CD8-positive, alpha-beta memory T cell (primary cell): ENCODE measurements at regions not wholly inside any gene's neighbourhood (a gene's known extent, or its start where the extent isn't known, plus 50 kb on each side); places are given as distances from the start of the nearest gene placed in this dataset.

ENCODE experiments used
- CTCF ChIA-PET: fragments of 350-600 bp; sonication (Branson Sonifier 250); formaldehyde crosslinking; loops from one replicate; lab custom pipeline; 2021; ENCODE audit warnings: antibody characterized with exemption; lab: Charles Lee
- POLR2A ChIA-PET: fragments of 350-600 bp; sonication (Branson Sonifier 250); formaldehyde crosslinking; loops from one replicate; lab custom pipeline; 2021; ENCODE audit warnings: antibody characterized with exemption; lab: Charles Lee
- DNase-seq, 5 donors: peaks; one replicate each; pipeline versions ENCODE4 v3.0.0 to v3.0.0-alpha.2; 2020 to 2022; ENCODE audit warnings: mixed read lengths in 1 of 5
- H3K27ac ChIP-seq: one replicate; pipeline ENCODE4 v1.7.0; 2013; ENCODE audit warnings: low read depth, mild to moderate bottlenecking, low read length, moderate library complexity
- H3K27me3 ChIP-seq: 2 replicates; pipeline ENCODE4 v1.7.0; 2013; ENCODE audit warnings: low read length, mild to moderate bottlenecking; ENCODE audit not compliant: insufficient read depth, poor library complexity, severe bottlenecking
- H3K36me3 ChIP-seq: 2 replicates; pipeline ENCODE4 v1.7.0; 2013; ENCODE audit warnings: mild to moderate bottlenecking, low read length, moderate library complexity; ENCODE audit not compliant: insufficient read depth
- H3K4me1 ChIP-seq: 2 replicates; pipeline ENCODE4 v1.7.0; 2013; ENCODE audit warnings: mild to moderate bottlenecking, low read length, moderate library complexity; ENCODE audit not compliant: insufficient read depth
- H3K4me3 ChIP-seq: 2 replicates; pipeline ENCODE4 v1.7.0; 2013; ENCODE audit warnings: mild to moderate bottlenecking, low read length
- H3K9me3 ChIP-seq: 2 replicates; pipeline ENCODE4 v1.7.0; 2013; ENCODE audit warnings: mild to moderate bottlenecking, low read length
- H3K27ac Mint-ChIP-seq, 8 donors: one replicate each; pipeline ENCODE4 v1.8.0; 2020 to 2021; ENCODE audit warnings: mixed read lengths in 8 of 8, mild to moderate bottlenecking in 6 of 8, inconsistent platforms in 3 of 8, moderate library complexity in 3 of 8
- H3K27me3 Mint-ChIP-seq, 2 donors: one replicate each; pipeline ENCODE4 v1.8.0; 2020 to 2021; ENCODE audit warnings: mixed read lengths in 2 of 2, mild to moderate bottlenecking in 1 of 2, moderate library complexity in 1 of 2
- H3K36me3 Mint-ChIP-seq, 3 donors: one replicate each; pipeline ENCODE4 v1.8.0; 2020 to 2021; ENCODE audit warnings: mixed read lengths in 3 of 3, inconsistent platforms in 1 of 3, mild to moderate bottlenecking in 1 of 3
- H3K4me1 Mint-ChIP-seq, 3 donors: one replicate each; pipeline ENCODE4 v1.8.0; 2020 to 2021; ENCODE audit warnings: mixed read lengths in 3 of 3, inconsistent platforms in 1 of 3, mild to moderate bottlenecking in 1 of 3
- H3K4me3 Mint-ChIP-seq, 7 donors: one replicate each; pipeline ENCODE4 v1.8.0; 2020 to 2021; ENCODE audit warnings: mixed read lengths in 7 of 7, mild to moderate bottlenecking in 6 of 7, moderate library complexity in 4 of 7, inconsistent platforms in 2 of 7
- H3K9me3 Mint-ChIP-seq, 5 donors: one replicate each; pipeline ENCODE4 v1.8.0; 2020 to 2022; ENCODE audit warnings: mixed read lengths in 5 of 5, mild to moderate bottlenecking in 3 of 5, moderate library complexity in 2 of 5, inconsistent platforms in 1 of 5

DNA sequence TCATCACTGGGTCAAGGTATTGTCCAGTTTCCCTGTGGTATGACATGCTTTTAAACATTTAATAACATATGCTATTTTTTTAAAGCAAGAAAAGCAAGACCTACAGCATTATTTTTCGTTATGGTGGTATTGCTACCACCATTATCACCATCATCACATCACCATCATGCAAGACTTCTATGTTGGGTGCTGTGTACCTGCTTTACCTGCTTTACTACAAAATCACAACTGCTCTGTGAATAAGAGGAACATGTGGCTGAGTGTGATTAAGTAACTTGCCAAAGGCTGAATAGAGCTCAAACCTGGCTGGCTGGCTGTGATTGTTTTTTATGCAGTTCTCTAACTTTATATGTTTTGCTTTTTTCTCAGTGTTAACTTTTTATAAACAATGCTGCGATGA lies 140.8 kb upstream of the CLINT1 start:
- CTCF ChIA-PET: no interaction called here
- no peak overlapping the region for H3K27ac Mint-ChIP-seq
- H3K9me3 Mint-ChIP-seq: no peaks in the 10 kb centered on the region

DNA sequence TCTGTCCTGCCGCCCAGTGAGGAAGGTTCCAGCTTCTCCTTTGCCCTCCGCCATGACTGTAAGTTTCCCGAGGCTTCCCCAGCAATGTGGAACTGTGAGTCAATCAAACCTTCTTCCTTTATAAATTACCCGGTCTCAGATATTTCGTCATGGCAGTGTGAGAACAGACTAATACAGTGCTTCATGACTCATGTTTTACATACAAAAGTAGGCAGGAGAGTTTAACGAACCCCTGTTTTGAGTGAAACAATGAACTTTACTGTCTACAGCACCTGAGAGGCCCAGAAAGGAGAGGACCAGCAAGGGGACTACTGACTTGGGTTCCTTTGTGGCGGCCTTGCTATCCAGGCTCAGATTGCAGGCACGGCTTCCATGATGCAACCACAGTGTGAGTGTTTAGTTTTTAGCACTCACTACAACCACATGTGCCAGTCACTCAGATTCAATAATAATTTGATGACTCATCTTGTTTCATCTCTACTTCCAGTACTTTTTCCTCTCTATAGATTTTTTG lies 139.1 kb upstream of the CLINT1 start:
- Mint-ChIP-seq H3K27ac (no peak overlapping the region), H3K4me1 (peaks cover 20 to 34% (median 25%) of the 10 kb centered on the region in 3 donors), H3K4me3 (no peak overlapping the region), H3K36me3 (no peaks in the 10 kb centered on the region), H3K9me3 (no peaks in the 10 kb centered on the region), H3K27me3 (peaks cover 18 to 52% of the 10 kb centered on the region in 2 donors)
- Histone ChIP-seq H3K9me3 (no peaks in the 10 kb centered on the region), H3K36me3 (no peaks in the 10 kb centered on the region), H3K27me3 (peaks cover 12% of the 10 kb centered on the region), H3K27ac (no peak overlapping the region), H3K4me1 (peaks cover 18% of the 10 kb centered on the region), H3K4me3 (no peak overlapping the region)
- ChIA-PET POLR2A (no interaction called here), CTCF (no interaction called here)
- no peak for DNase-seq

More for the DNA sequence above, 140.8 kb upstream of the CLINT1 start:
- H3K4me3 Mint-ChIP-seq: no peak overlapping the region
- peaks cover 5% of the 10 kb centered on the region for H3K4me1 ChIP-seq
- H3K36me3 ChIP-seq: no peaks in the 10 kb centered on the region
- no peaks in the 10 kb centered on the region for H3K36me3 Mint-ChIP-seq
- peaks cover 19 to 53% of the 10 kb centered on the region in 2 donors for H3K27me3 Mint-ChIP-seq
- H3K27ac ChIP-seq: no peak overlapping the region
- peaks cover 7 to 21% (median 11%) of the 10 kb centered on the region in 3 donors for H3K4me1 Mint-ChIP-seq
- H3K27me3 ChIP-seq: peaks cover 12% of the 10 kb centered on the region
- POLR2A ChIA-PET: no interaction called here
- no peak overlapping the region for H3K4me3 ChIP-seq
- DNase-seq: no peak
- no peaks in the 10 kb centered on the region for H3K9me3 ChIP-seq

- Histone ChIP-seq H3K27ac (no peak overlapping the region), H3K4me1 (peaks cover 18% of the 10 kb centered on the region), H3K4me3 (no peak overlapping the region), H3K9me3 (no peaks in the 10 kb centered on the region), H3K27me3 (peaks cover 15% of the 10 kb centered on the region), H3K36me3 (no peaks in the 10 kb centered on the region)
- H3K9me3 Mint-ChIP-seq: no peaks in the 10 kb centered on the region
- H3K27me3 Mint-ChIP-seq: peaks cover 23 to 47% of the 10 kb centered on the region in 2 donors
- peak in 3 of 5 donors; percentile 8 to 26 (median 19) for DNase-seq
- ChIA-PET POLR2A (no interaction called here), CTCF (interaction anchor here (0.8 to 1.8 kb wide), 3 partner anchors 46 to 178 kb away, joined by 3 to 6 read pairs (median 4); no protein-coding TSS in a partner anchor)
- H3K36me3 Mint-ChIP-seq: no peaks in the 10 kb centered on the region
- H3K27ac Mint-ChIP-seq: peak overlapping the region in 2 of 8 donors; percentile 7 to 71
- H3K4me3 Mint-ChIP-seq: peak overlapping the region in 6 of 7 donors; percentile 45 to 90 (median 67)
- H3K4me1 Mint-ChIP-seq: peaks cover 20 to 28% (median 28%) of the 10 kb centered on the region in 3 donors
Measured at GRCh38 chr5:157994906-157995519, 136.1 kb upstream of the CLINT1 start.

GRCh38 chr5:157993986-157994691 lies 135.2 kb upstream of the CLINT1 start:
- peaks cover 18% of the 10 kb centered on the region for H3K4me1 ChIP-seq
- Mint-ChIP-seq H3K9me3 (no peaks in the 10 kb centered on the region), H3K4me3 (peak overlapping the region; percentile 34 to 90 (median 65)), H3K27me3 (peaks cover 30 to 54% of the 10 kb centered on the region in 2 donors), H3K36me3 (no peaks in the 10 kb centered on the region), H3K4me1 (peaks cover 20 to 28% (median 26%) of the 10 kb centered on the region in 3 donors), H3K27ac (peak overlapping the region in 5 of 8 donors; percentile 1 to 61 (median 8))
- H3K27me3 ChIP-seq: peaks cover 21% of the 10 kb centered on the region
- no peak overlapping the region for H3K27ac ChIP-seq
- no peaks in the 10 kb centered on the region for H3K36me3 ChIP-seq
- ChIA-PET POLR2A (no interaction called here), CTCF (interaction anchor here (0.8 to 1.8 kb wide), 3 partner anchors 45 to 177 kb away, joined by 3 to 6 read pairs (median 4); no protein-coding TSS in a partner anchor)
- H3K4me3 ChIP-seq: peak overlapping the region; percentile 12
- H3K9me3 ChIP-seq: no peaks in the 10 kb centered on the region
- DNase-seq: peak in 4 of 5 donors; percentile 6 to 75 (median 53)

DNA sequence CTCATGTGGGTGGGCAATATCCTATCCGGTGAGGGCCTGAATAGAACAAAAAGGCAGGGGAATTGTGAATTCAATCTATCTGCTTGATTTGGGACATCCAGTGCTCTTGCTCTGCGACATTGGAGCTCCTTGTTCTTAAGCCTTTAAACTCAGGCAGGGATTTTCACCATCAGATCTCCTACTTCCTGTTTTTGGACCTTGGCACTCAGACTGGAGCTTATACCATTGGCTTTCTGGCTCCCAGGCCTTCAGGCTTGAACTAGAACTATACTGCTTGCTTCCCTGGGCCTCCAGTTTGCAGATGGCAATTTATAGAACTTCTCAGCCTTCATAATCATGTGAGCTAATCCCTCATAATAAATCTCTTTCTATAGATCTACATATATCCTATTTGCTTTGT lies 134.3 kb upstream of the CLINT1 start:
- Mint-ChIP-seq H3K27me3 (peaks cover 32 to 56% of the 10 kb centered on the region in 2 donors), H3K4me3 (peak overlapping the region in 1 of 7 donors; percentile 0), H3K4me1 (peaks cover 20 to 28% (median 26%) of the 10 kb centered on the region in 3 donors), H3K27ac (no peak overlapping the region), H3K9me3 (no peaks in the 10 kb centered on the region), H3K36me3 (no peaks in the 10 kb centered on the region)
- H3K9me3 ChIP-seq: no peaks in the 10 kb centered on the region
- no peak for DNase-seq
- CTCF ChIA-PET: interaction anchor here (0.6 kb wide), 1 partner anchor 179 kb away, joined by 3 read pairs; no protein-coding TSS in a partner anchor
- H3K27ac ChIP-seq: no peak overlapping the region
- H3K4me3 ChIP-seq: no peak overlapping the region
- H3K27me3 ChIP-seq: peaks cover 20% of the 10 kb centered on the region
- H3K4me1 ChIP-seq: peaks cover 18% of the 10 kb centered on the region
- POLR2A ChIA-PET: no interaction called here
- H3K36me3 ChIP-seq: no peaks in the 10 kb centered on the region

GRCh38 chr5:157990583-157991181 lies 131.7 kb upstream of the CLINT1 start:
- Mint-ChIP-seq H3K4me3 (no peak overlapping the region), H3K27ac (no peak overlapping the region), H3K36me3 (peaks cover 0 to 7% (median 0%) of the 10 kb centered on the region in 3 donors), H3K4me1 (peaks cover 20 to 27% (median 23%) of the 10 kb centered on the region in 3 donors), H3K9me3 (no peaks in the 10 kb centered on the region), H3K27me3 (peaks cover 31 to 40% of the 10 kb centered on the region in 2 donors)
- peaks cover 9% of the 10 kb centered on the region for H3K27me3 ChIP-seq
- H3K27ac ChIP-seq: no peak overlapping the region
- H3K4me1 ChIP-seq: peaks cover 18% of the 10 kb centered on the region
- H3K9me3 ChIP-seq: no peaks in the 10 kb centered on the region
- POLR2A ChIA-PET: no interaction called here
- H3K36me3 ChIP-seq: no peaks in the 10 kb centered on the region
- CTCF ChIA-PET: interaction anchor here (1.0 kb wide), 1 partner anchor 42 kb away, joined by 3 read pairs; no protein-coding TSS in a partner anchor
- H3K4me3 ChIP-seq: no peak overlapping the region
- DNase-seq: no peak

GRCh38 chr5:157989296-157989695 lies 130.4 kb upstream of the CLINT1 start:
- POLR2A ChIA-PET: no interaction called here
- no peak overlapping the region for H3K4me3 ChIP-seq

More at GRCh38 chr5:157989296-157989695, 130.4 kb upstream of the CLINT1 start:
- Mint-ChIP-seq H3K27ac (no peak overlapping the region), H3K4me1 (peaks cover 9 to 13% (median 9%) of the 10 kb centered on the region in 3 donors), H3K27me3 (peaks cover 26 to 31% of the 10 kb centered on the region in 2 donors), H3K9me3 (no peaks in the 10 kb centered on the region), H3K36me3 (peaks cover 0 to 8% (median 0%) of the 10 kb centered on the region in 3 donors), H3K4me3 (no peak overlapping the region)
- CTCF ChIA-PET: no interaction called here
- Histone ChIP-seq H3K36me3 (no peaks in the 10 kb centered on the region), H3K4me1 (peaks cover 9% of the 10 kb centered on the region), H3K9me3 (no peaks in the 10 kb centered on the region), H3K27ac (no peak overlapping the region), H3K27me3 (peaks cover 9% of the 10 kb centered on the region)
- DNase-seq: no peak
